Epithelial cell of esophagus (primary cell): ENCODE measurements at regions not wholly inside any gene's neighbourhood (a gene's known extent, or its start where the extent isn't known, plus 50 kb on each side); places are given as distances from the start of the nearest gene placed in this dataset.
"Not testable (repeated sequence)": the region's sequence is repeated elsewhere in the genome, so short reads cannot be mapped to it uniquely, and the experiment has no call there.

ENCODE experiments used
- DNase-seq: peaks from one replicate; pipeline ENCODE4 v3.0.0; 2010; ENCODE audit warnings: low read depth
- H3K4me3 ChIP-seq: 2 replicates; pipeline ENCODE4 v1.5.1; 2011; ENCODE audit warnings: mild to moderate bottlenecking, low read length, control low read depth
- TF ChIP-seq, protein P1 (sequence below): IDR thresholded peaks from 2 replicates; pipeline ENCODE4 v1.5.1; 2011; ENCODE audit warnings: low read depth, mild to moderate bottlenecking, low read length, control low read depth, inconsistent platforms; ENCODE audit not compliant: insufficient read depth; ENCODE audit errors: missing control alignments

DNA sequence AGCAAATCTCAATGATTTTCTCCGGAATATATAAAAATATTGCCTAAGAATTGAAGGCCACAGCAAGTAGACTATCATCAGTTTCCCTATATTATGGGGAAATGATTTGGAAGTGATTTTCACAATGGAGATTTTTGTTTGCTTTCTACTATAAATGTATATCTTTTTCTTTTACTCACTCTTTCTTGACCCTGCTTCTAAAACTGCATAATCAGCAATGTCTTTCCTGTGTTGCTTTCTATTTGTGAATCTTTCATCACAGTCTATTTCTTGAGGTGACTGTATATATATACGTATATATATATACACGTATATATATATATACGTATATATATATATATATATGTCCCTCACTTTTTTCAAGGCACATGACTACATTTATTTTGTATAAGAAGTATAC is 622.6 kb downstream of the DTWD2 start:
- no peak overlapping the region for H3K4me3 ChIP-seq
- TF ChIP-seq, protein P1, sequence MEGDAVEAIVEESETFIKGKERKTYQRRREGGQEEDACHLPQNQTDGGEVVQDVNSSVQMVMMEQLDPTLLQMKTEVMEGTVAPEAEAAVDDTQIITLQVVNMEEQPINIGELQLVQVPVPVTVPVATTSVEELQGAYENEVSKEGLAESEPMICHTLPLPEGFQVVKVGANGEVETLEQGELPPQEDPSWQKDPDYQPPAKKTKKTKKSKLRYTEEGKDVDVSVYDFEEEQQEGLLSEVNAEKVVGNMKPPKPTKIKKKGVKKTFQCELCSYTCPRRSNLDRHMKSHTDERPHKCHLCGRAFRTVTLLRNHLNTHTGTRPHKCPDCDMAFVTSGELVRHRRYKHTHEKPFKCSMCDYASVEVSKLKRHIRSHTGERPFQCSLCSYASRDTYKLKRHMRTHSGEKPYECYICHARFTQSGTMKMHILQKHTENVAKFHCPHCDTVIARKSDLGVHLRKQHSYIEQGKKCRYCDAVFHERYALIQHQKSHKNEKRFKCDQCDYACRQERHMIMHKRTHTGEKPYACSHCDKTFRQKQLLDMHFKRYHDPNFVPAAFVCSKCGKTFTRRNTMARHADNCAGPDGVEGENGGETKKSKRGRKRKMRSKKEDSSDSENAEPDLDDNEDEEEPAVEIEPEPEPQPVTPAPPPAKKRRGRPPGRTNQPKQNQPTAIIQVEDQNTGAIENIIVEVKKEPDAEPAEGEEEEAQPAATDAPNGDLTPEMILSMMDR: no peak
- DNase-seq: no peak

DNA sequence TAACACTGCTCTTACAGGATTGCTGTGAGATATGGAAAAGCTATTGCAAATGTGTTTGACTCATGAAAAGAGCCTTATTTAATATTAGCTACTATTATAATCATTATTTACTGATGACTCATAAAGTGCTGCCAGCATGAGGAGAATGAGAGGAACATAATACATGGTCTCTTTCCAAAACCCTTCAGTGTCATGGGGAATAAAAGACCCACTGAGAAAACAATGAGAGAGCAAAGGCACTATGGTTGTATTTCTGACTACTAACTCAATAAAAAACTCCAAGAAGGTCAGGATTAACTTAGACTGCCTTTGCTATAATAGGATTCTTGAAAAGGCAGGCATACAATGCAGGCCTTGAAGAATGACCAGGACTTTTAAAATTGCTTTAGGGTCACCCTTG is 633.5 kb downstream of the DTWD2 start:
- TF ChIP-seq, protein P1: no peak

DNA sequence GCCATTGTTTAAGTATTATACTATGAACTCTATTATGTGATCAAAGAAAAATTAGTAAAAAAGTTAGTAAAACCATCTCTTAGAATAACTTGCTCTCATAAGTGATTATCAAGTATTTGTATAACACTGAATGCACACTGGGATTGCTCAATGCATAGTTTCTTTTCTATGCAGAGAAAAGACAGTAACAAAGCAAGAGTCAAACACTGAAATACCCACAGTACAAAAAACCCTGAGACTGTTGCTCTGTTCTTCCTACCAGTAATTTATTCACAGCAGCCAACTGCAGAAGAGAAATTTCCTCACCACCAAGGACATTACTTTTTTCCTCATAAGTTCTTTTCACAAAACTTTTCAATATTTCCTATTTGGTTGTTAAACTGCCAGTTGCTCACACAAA is 634.4 kb downstream of the DTWD2 start:
- no peak overlapping the region for H3K4me3 ChIP-seq
- TF ChIP-seq, protein P1: no peak
- DNase-seq: no peak

More for the DNA sequence above, 633.5 kb downstream of the DTWD2 start:
- no peak overlapping the region for H3K4me3 ChIP-seq
- no peak for DNase-seq

DNA sequence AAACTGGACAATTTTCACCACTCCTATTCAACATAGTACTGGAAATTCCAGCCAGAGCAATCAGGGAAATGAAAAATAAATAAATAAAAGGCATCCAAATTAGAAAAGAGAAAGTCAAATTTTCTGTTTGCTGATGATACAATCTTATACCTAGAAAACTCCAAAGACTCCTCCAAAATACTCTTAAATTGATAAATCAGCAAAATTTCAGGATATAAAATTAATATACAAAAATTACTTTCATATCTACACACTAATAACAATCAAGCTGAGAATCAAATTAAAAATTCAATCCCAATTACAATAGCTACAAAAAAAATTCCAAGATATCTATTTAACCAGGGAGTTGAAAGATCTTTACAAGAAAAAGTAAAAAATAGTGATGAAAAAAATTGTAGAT is 651.9 kb downstream of the DTWD2 start:
- DNase-seq: no peak
- H3K4me3 ChIP-seq: no peak overlapping the region
- TF ChIP-seq, protein P1: no peak

DNA sequence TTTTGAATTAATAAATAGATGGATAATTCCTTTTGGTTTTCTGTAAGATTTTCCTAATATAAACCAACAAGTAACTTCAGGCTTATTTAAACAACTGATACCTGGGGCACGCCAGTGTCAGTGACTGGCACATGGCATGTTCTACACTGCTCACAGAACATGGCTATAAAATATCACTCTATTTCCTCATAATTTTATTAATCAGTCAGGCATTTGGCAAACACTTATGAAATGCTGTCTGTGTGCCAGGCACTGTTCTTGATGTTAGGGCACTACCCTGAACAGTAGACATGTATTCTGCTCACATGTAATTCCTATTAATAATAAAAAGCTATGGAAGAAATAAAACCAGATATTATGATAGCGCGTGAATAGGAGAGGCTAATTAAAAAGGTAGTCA is 661.0 kb downstream of the DTWD2 start:
- no peak for DNase-seq
- H3K4me3 ChIP-seq: no peak overlapping the region
- TF ChIP-seq, protein P1: no peak

DNA sequence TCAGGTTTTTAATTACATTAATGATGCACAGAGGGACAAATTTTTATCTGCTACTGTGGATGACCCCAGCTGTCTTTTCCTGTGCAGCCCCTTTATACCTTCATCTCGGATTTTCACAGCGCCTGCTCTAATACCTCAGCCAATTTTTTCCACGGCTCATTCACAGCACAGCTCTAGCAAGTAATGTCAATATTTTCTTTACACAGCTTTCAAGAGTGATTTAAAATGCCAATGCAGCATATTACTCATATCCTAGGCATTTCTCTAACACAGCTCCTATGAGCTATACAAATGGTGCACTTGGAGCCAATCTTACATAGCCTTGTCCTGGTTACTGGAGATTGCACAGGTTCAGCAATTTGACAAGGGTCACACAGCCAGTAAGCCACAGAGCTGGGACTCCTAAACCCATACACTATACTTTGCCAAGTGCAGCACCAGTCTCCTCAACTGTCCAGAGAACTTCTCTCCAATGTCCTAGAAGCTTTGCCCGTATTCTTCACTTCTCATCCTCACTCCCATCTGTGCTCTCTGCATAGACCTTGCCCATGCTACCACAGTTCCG is 661.8 kb downstream of the DTWD2 start:
- TF ChIP-seq, protein P1: no peak
- peak; percentile 6 for DNase-seq
- H3K4me3 ChIP-seq: no peak overlapping the region

DNA sequence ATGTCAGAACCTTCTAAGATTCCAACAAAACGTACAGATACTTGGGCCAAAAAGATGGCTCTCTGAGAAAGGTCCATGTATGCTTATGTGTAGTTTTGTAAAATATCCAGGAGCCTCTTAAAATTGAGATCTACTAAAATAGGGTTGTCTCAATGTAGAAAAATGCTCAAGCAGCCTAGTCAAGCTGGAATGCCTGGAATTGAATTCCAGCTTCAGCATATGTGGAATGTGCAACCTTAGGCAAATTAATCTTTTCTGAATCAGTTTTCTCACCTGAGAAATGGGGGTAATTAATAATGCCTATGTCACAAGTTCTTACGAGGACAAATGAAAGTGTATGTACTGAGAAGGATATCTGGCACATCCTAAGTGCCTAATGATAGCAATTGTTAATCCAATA is 662.4 kb downstream of the DTWD2 start:
- H3K4me3 ChIP-seq: no peak overlapping the region
- DNase-seq: no peak
- TF ChIP-seq, protein P1: no peak

DNA sequence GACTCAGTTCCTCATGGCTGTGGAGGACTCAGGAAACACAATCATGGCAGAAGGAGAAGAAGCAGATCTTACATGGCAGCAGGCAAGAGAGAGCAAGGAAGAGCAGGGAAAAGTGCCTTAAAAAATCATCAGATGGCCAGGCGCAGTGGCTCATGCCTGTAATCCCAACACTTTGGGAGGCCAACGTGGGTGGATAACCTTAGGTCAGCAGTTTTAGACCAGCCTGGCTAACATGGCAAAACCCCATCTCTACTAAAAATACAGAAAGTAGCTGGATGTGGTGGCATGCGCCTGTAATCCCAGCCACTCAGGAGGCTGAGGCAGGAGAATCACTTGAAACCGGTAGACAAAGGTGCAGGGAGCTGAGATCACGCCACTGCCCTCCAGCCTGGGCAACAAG is 664.6 kb downstream of the DTWD2 start:
- H3K4me3 ChIP-seq, DNase-seq: not testable (repeated sequence)
